ENCODE measurements at regions not wholly inside any gene's neighbourhood (a gene's known extent, or its start where the extent isn't known, plus 50 kb on each side); places are given as distances from the start of the nearest gene placed in this dataset.

DNA sequence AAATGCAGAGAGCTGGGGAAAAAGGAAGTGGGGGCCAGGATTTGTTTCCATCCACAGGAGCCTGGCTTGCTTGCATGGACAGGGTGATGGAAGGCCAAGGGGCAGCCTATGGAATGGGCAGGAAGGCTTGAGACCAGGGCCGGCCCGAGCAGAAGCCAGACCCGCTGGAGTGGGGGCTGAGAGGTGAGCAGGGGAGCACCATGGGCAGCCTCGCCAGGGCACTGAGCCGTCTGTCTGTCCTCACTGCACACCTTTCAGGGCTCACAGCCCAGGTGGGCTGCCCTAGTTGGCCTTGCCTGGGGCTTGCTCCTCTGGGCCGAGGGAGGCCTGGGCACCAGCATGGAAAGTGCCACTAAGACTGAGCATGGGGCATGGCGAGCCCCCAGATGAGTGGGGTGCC is 58.6 kb upstream of the CNOT6 start:
- TF ChIP-seq, protein P1, sequence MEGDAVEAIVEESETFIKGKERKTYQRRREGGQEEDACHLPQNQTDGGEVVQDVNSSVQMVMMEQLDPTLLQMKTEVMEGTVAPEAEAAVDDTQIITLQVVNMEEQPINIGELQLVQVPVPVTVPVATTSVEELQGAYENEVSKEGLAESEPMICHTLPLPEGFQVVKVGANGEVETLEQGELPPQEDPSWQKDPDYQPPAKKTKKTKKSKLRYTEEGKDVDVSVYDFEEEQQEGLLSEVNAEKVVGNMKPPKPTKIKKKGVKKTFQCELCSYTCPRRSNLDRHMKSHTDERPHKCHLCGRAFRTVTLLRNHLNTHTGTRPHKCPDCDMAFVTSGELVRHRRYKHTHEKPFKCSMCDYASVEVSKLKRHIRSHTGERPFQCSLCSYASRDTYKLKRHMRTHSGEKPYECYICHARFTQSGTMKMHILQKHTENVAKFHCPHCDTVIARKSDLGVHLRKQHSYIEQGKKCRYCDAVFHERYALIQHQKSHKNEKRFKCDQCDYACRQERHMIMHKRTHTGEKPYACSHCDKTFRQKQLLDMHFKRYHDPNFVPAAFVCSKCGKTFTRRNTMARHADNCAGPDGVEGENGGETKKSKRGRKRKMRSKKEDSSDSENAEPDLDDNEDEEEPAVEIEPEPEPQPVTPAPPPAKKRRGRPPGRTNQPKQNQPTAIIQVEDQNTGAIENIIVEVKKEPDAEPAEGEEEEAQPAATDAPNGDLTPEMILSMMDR (IDR thresholded peaks at IDR 0.05; ENCODE audit: low read depth, low read length) = no peak
- TF ChIP-seq, protein P2, sequence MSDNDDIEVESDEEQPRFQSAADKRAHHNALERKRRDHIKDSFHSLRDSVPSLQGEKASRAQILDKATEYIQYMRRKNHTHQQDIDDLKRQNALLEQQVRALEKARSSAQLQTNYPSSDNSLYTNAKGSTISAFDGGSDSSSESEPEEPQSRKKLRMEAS (IDR thresholded peaks at IDR 0.05; ENCODE audit: low read depth, low read length) = no peak
